ENCODE measurements at regions not wholly inside any gene's neighbourhood (a gene's known extent, or its start where the extent isn't known, plus 50 kb on each side); places are given as distances from the start of the nearest gene placed in this dataset.

DNA sequence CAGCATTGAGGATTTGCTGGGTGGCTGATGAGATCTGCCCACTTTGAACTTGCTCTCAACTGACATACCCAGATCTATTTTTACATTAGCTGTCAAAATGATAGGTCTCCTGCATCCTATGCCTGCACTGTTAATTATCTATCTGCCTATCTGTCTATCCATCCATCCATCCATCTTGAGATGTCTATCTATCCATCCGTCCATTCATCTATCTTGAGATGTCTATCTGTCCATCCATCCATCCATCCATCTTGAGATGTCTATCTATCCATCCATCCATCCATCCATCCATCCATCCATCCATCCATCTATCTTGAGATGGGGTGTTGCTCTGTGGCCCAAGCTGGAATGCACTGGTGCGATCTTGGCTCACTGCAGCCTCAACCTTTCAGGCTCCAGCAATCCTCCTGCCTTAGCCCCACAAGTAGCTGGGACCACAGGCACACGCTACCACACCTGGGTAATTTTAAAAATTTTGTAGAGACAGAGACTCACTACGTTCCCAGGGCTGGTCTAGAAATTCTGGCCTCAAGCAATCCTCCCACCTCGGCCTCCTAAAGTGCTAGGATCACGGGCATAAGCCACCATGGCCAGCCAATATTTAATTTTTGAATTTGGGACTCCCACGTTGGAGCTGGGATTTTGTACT lies 159.4 kb upstream of the NSMCE3 start:
- no peak overlapping the region for H3K27ac ChIP-seq
- H3K36me3 ChIP-seq: no peaks in the 10 kb centered on the region
- DNase-seq (ENCODE audit: low spot score in 2 of 2): no peak
- intact Hi-C loops (cut with DNase I): no loop called here
- no peaks in the 10 kb centered on the region for H3K9me3 ChIP-seq
- H3K27me3 ChIP-seq: no peaks in the 10 kb centered on the region
- no peak overlapping the region for H3K4me3 ChIP-seq
- TF ChIP-seq, protein P1, sequence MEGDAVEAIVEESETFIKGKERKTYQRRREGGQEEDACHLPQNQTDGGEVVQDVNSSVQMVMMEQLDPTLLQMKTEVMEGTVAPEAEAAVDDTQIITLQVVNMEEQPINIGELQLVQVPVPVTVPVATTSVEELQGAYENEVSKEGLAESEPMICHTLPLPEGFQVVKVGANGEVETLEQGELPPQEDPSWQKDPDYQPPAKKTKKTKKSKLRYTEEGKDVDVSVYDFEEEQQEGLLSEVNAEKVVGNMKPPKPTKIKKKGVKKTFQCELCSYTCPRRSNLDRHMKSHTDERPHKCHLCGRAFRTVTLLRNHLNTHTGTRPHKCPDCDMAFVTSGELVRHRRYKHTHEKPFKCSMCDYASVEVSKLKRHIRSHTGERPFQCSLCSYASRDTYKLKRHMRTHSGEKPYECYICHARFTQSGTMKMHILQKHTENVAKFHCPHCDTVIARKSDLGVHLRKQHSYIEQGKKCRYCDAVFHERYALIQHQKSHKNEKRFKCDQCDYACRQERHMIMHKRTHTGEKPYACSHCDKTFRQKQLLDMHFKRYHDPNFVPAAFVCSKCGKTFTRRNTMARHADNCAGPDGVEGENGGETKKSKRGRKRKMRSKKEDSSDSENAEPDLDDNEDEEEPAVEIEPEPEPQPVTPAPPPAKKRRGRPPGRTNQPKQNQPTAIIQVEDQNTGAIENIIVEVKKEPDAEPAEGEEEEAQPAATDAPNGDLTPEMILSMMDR (IDR thresholded peaks at IDR 0.05): no peak
- H3K4me1 ChIP-seq: no peaks in the 10 kb centered on the region

GRCh38 chr15:29425864-29426263 lies 156.2 kb upstream of the NSMCE3 start:
- H3K4me3 ChIP-seq: no peak overlapping the region
- TF ChIP-seq, protein P1 (IDR thresholded peaks at IDR 0.05): no peak
- H3K36me3 ChIP-seq: no peaks in the 10 kb centered on the region
- no peak overlapping the region for H3K27ac ChIP-seq
- no peaks in the 10 kb centered on the region for H3K4me1 ChIP-seq
- intact Hi-C loops (cut with DNase I): no loop called here
- no peaks in the 10 kb centered on the region for H3K27me3 ChIP-seq
- DNase-seq (ENCODE audit: low spot score in 2 of 2): no peak
- H3K9me3 ChIP-seq: no peaks in the 10 kb centered on the region

DNA sequence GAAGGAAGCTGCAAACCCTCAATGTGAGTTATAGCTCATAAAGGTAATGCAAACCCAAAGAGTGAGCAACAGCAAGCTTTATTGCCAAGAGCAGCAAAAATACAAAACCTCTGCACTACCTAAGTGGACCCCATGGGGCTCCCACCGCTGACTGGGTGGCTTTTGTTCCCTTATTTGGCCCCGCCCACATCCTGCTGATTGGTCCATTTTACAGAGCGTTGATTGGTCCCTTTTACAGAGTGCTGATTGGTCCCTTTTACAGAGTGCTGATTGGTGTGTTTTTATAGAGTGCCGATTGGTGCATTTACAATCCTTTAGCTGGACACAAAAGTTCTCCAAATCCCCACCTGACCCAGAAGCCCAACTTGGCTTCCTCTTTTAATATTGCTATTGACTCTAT lies 154.5 kb upstream of the NSMCE3 start:
- H3K36me3 ChIP-seq: no peaks in the 10 kb centered on the region
- H3K27me3 ChIP-seq: no peaks in the 10 kb centered on the region
- H3K9me3 ChIP-seq: no peaks in the 10 kb centered on the region
- no peak overlapping the region for H3K4me3 ChIP-seq
- DNase-seq (ENCODE audit: low spot score in 2 of 2): no peak
- H3K27ac ChIP-seq: no peak overlapping the region
- intact Hi-C loops (cut with DNase I): no loop called here
- TF ChIP-seq, protein P1 (IDR thresholded peaks at IDR 0.05): no peak
- no peaks in the 10 kb centered on the region for H3K4me1 ChIP-seq

DNA sequence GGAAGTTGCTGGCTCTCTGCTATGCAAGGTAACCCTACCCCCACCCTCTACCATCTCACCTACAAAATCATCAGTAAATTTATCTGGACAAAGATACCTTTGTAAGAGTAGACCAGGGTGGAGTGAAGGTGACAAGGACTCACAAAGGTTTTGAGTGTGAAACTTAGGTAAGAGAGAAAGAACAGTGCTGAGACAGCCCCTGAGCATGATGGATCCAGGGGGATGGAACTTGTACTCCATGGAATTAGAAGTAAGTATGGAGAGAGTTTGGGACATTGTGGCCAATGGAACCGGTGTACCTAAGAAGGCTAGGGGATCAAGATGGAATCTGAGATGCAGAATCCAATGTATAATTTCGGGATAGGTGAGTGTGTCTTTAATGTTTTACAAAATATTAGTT lies 153.0 kb upstream of the NSMCE3 start:
- Histone ChIP-seq H3K9me3 (no peaks in the 10 kb centered on the region), H3K27ac (no peak overlapping the region), H3K4me3 (no peak overlapping the region), H3K4me1 (no peaks in the 10 kb centered on the region), H3K27me3 (no peaks in the 10 kb centered on the region), H3K36me3 (no peaks in the 10 kb centered on the region)
- TF ChIP-seq, protein P1 (IDR thresholded peaks at IDR 0.05): no peak
- intact Hi-C loops (cut with DNase I): no loop called here
- DNase-seq (ENCODE audit: low spot score in 2 of 2): no peak

- no peak for DNase-seq (ENCODE audit: low spot score in 2 of 2)
Observed at GRCh38 chr15:29420188-29420587, 150.6 kb upstream of the NSMCE3 start.

More at GRCh38 chr15:29420188-29420587, 150.6 kb upstream of the NSMCE3 start:
- H3K27me3 ChIP-seq: no peaks in the 10 kb centered on the region
- H3K9me3 ChIP-seq: no peaks in the 10 kb centered on the region
- no peaks in the 10 kb centered on the region for H3K36me3 ChIP-seq
- TF ChIP-seq, protein P1 (IDR thresholded peaks at IDR 0.05): no peak
- no peak overlapping the region for H3K4me3 ChIP-seq
- intact Hi-C loops (cut with DNase I): no loop called here
- H3K4me1 ChIP-seq: no peaks in the 10 kb centered on the region
- H3K27ac ChIP-seq: no peak overlapping the region
